HG03196 (cell line): ENCODE measurements at regions not wholly inside any gene's neighbourhood (a gene's known extent, or its start where the extent isn't known, plus 50 kb on each side); places are given as distances from the start of the nearest gene placed in this dataset.
A peak's percentile ranks its signal among the peaks of the same experiment; 100 is the strongest.
"Not testable (repeated sequence)": the region's sequence is repeated elsewhere in the genome, so short reads cannot be mapped to it uniquely, and the experiment has no call there.

ENCODE experiments used
- ATAC-seq: cut with Tn5 transposase; IDR thresholded peaks from one replicate; pipeline ENCODE4 v1.9.1; 2021; ENCODE audit not compliant: unreplicated experiment

GRCh38 chr2:138267161-138267901, 234.2 kb upstream of the SPOPL start:
- ATAC-seq, result peak; percentile 81

- ATAC-seq, result peak; percentile 40
Observed at GRCh38 chr2:138267902-138268254, 233.7 kb upstream of the SPOPL start.

- ATAC-seq, result no peak
Observed at GRCh38 chr2:138269765-138270164, 231.8 kb upstream of the SPOPL start.

GRCh38 chr2:138271467-138271866, 230.1 kb upstream of the SPOPL start:
- no peak for ATAC-seq

GRCh38 chr2:138272524-138273195, 228.9 kb upstream of the SPOPL start:
- no peak for ATAC-seq

GRCh38 chr2:138273280-138273679, 228.3 kb upstream of the SPOPL start:
- ATAC-seq, result not testable (repeated sequence)

- ATAC-seq, result no peak
Observed at GRCh38 chr2:138274421-138275291, 226.9 kb upstream of the SPOPL start.

GRCh38 chr2:138275292-138275690, 226.3 kb upstream of the SPOPL start:
- ATAC-seq, result no peak

- no peak for ATAC-seq
Observed at GRCh38 chr2:138275881-138276280, 225.7 kb upstream of the SPOPL start.

- ATAC-seq, result no peak
Observed at GRCh38 chr2:138276339-138276738, 225.2 kb upstream of the SPOPL start.

- ATAC-seq, result no peak
Observed at GRCh38 chr2:138277062-138277461, 224.5 kb upstream of the SPOPL start.

GRCh38 chr2:138279871-138280270, 221.7 kb upstream of the SPOPL start:
- no peak for ATAC-seq

- ATAC-seq, result no peak
Observed at GRCh38 chr2:138280999-138281695, 220.4 kb upstream of the SPOPL start.

- ATAC-seq, result no peak
Observed at GRCh38 chr2:138282014-138282672, 219.4 kb upstream of the SPOPL start.

GRCh38 chr2:138291805-138292204, 209.8 kb upstream of the SPOPL start:
- no peak for ATAC-seq

GRCh38 chr2:138293045-138293444, 208.5 kb upstream of the SPOPL start:
- no peak for ATAC-seq

GRCh38 chr2:138293549-138293948, 208.0 kb upstream of the SPOPL start:
- ATAC-seq, result no peak

- no peak for ATAC-seq
Observed at GRCh38 chr2:138294451-138294850, 207.1 kb upstream of the SPOPL start.

- ATAC-seq, result no peak
Observed at GRCh38 chr2:138296365-138296764, 205.2 kb upstream of the SPOPL start.

- ATAC-seq, result peak; percentile 87
Observed at GRCh38 chr2:138298120-138298814, 203.3 kb upstream of the SPOPL start.
